ENCODE measurements at regions not wholly inside any gene's neighbourhood (a gene's known extent, or its start where the extent isn't known, plus 50 kb on each side); places are given as distances from the start of the nearest gene placed in this dataset.

GRCh38 chr4:42326040-42326439 lies 71.2 kb upstream of the SHISA3 start:
- no peak for TF ChIP-seq YY1 (IDR thresholded peaks at IDR 0.05; ENCODE audit: insufficient read depth, insufficient read length)
- no peak for TF ChIP-seq SUZ12 (IDR thresholded peaks at IDR 0.05; ENCODE audit: extremely low read depth, insufficient read depth, insufficient read length)
- no peak for TF ChIP-seq ZNF274 (IDR thresholded peaks at IDR 0.05; ENCODE audit: low read depth, low read length)

Data from NT2/D1 (cell line).